Bone marrow (tissue), 2 donors: ENCODE measurements at regions not wholly inside any gene's neighbourhood (a gene's known extent, or its start where the extent isn't known, plus 50 kb on each side); places are given as distances from the start of the nearest gene placed in this dataset.
"Not testable (repeated sequence)": the region's sequence is repeated elsewhere in the genome, so short reads cannot be mapped to it uniquely, and the experiment has no call there.

Experiments
- DNase-seq, 2 donors: peaks; one replicate each; lab custom pipeline; 2025; lab: John Stamatoyannopoulos, UW

DNA sequence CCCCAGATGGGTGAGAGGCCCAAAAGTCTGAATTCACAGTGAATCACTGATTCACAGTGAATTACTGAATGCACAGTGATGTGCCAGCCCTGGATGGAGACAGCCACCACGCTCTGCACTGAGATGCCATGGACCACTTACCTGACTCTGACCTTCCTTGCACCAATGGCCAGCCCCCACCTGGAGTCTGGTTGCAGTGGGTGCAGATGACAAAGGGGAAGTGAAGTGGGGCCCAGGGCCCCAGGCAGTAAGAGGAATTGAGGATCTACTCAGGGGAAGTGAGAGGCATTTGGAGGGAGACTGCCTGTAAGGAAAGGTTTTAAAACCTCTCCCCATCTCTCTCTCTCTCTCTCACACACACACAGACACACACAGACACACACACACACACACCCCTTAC lies 412.1 kb downstream of the CYLC2 start:
- no peak for DNase-seq

DNA sequence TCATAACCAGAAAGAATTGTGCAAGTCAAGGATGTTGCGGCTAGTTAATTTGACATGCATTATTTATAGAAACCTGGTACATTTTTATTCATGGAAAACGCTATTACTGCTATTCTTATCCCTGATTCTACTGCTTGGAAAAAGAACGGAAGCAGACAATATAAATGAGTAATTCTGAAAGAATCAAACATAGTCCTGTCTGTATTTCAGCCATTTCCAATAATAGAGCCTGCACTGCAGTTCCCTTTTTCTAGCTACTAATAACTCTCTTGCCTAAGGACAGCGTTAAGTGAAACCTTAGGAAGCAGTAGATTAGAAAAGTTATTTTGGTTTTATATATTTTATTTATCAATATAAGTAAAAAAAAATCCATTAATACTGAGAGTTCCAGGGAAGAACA lies 414.9 kb downstream of the CYLC2 start:
- DNase-seq: no peak

DNA sequence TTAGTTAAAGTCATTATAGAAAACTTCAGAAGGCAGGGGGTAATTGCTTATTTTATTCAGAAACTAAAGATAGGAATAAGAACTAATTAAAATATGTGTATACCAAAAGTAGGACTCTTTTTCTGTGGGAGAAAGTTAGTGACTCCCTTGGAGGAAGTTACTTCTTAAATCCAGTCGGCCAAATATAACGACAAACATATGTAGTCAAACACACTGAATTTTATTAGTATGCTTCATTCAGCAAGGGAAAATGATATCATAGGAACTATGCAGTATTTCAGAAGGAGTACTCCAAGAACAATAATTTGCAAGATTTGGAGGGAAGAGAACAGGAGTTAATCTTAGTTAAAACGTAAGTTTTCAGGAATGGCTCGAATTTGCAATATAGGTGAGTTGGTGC lies 432.6 kb downstream of the CYLC2 start:
- DNase-seq: no peak

DNA sequence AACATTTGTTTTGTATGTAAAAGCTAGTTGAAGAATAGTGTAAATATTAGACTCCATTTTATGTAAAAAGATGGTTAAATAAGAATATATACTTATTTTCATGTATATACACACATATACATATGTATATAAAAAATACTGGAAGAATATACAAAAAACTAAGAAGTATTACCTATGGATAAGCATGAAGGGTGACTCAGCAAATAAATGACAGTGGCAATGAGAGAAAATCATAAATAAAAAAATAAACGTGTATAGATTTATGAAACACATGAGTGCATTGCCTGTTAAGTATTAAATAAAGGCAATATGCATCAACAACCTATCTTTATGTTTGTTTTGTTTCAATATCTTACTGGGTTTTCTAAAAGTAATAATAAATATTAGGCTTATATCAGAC lies 435.3 kb downstream of the CYLC2 start:
- no peak for DNase-seq

DNA sequence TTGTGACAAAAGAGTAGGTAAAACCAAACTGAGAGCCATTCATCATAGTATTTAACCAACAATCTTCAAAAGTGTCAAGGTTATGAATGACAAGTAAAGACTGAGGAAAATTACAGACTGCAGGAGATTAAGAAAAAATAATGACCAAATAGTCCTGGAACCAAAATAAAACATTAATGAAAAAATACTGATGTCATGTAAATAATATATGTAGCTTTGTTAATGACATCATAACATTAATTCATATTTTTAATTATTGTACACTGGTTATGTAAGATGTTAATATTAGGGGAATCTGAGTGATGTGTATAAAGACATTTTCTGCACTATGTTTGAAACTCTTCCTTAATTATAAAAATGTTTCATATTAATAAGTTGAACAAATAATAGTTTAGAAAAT lies 436.7 kb downstream of the CYLC2 start:
- no peak for DNase-seq

DNA sequence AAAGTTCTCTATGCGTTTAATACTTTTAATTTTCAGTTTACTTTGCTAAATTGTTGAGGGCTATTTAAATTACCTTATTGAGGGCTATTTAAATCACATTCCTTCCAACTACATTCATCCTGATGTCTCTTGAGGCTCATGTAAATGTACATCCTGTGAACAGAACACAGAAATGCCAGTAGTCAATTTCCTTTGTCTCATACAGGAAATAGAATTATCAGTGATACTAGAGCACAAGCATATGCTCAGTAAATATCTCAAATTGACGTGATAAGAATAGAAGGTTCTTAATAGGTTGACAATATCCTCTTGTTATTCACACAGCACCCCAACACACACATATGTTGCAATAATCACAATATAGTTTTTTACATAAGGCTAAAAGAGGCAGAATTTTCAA lies 449.0 kb downstream of the CYLC2 start:
- no peak for DNase-seq

DNA sequence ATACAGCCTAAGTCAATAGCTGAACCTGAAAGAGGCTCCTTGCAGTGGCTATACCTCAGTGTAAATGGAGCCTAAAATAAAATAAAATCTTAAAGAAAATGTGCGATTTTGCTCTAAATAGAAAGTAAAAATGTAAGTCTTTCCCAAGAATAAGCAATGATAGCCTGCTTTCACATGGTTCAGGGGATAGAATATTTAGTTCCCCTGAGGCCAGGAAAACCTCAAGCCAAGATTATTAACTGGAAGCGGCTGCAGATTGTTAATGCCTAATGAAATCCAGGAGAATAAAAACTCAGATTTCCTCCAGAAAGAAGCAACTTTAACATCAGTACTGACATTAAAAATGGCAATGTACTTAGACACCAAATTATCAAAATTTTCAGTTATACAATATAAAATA lies 463.7 kb downstream of the CYLC2 start:
- no peak for DNase-seq

DNA sequence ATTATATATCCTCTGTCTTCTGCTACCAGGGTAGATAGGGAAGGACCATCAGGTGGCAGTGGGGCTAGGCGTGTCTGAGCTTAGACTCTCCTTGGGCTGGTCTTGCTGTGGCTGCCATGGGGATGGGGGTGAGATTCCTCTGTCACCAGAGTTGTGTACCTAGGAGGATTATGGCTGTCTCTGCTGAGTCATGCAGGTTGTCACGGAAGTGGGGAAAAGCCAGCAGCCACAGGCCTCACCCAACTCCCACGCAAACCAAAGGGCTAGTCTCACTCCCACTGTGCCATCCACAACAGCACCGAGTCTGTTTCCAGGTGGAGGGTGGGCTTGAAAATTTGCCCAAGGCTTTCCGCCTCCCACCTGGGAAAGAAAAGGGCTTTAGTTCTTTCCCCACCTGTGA lies 476.1 kb downstream of the CYLC2 start:
- no peak for DNase-seq

DNA sequence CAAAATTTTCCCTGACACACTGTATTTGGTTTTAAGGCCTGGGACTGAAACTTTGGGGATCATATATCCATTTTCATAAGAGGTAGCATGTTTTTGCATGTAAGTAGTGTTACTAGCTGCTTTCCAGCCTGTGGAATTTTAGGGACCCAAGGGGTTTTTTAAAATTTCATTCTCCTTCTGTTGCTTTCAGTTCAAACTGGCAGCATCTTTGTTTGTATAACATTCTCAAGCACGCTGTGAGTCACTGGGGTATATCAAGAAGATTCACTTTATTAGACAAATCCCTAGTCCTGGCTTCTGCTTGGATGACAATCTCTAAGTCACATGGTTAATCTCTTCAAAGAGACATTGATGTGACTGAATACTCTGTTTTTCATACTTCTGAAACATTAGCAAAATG lies 479.0 kb downstream of the CYLC2 start:
- DNase-seq: no peak

DNA sequence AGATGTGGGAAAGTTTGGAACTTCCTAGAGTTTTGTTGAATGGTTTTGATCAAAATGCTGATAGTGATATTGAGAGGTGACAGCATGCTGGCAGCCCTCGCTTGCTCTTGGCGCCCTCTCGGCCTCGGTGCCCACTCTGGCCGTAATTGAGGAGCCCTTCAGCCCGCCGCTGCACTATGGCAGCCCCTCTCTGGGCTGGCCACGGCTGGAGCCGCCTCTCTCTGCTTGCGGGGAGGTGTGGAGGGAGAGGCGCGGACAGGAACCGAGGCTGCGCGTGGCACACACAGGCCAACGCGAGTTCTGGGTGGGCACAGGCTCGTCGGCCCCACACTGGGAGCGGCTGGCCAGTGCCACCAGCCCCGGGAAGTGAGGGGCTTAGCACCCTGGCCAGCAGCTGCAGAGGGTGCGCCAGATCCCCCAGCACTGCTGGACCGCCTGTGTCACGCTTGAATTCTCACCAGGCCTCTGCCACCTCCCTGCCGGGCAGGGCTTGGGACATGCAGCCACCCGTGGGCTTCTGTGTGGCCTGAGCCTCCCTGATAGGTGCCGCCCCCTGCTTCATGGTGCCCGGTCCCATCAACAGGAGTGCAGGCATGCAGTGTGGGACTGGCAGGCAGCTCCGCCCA lies 488.5 kb downstream of the CYLC2 start:
- DNase-seq: no peak

DNA sequence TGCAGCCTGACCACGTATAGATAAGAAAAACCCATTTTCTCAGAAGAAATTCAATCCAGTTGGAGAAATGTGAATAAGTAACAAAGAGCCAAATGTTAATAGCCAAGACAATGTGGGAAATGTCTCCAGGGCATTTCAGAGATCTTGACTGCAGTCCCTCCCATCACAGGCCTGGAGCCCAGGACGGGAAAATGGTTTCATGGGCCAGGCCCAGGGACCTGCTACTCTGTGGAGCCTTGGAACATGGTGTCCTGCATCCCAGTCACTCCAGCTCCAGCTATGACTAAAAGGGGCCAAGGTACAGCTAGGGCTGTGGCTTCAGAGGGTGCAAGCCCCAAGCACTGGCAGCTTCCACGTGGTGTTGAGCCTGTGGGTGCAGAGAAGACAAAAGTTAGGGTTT lies 490.0 kb downstream of the CYLC2 start:
- no peak for DNase-seq

DNA sequence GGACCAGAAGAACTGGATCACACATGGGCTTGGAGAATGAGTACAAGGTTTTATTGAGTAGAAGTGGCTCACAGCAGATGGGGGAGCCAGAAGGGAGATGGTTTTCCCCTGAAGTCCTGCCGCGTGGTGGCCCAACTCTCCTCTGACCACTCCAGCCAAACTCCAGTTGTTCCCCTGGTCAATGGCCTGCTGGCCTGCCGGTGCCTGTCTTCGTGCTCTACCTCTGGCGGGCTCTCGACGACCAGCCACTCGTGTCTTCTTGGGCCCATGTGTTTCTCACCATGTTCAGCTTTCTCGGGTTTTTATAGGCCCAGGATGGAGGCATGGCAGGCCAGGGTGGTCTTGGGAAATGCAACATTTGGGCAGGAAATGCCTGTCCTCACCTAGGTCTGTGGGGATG lies 519.6 kb downstream of the CYLC2 start:
- DNase-seq: no peak

DNA sequence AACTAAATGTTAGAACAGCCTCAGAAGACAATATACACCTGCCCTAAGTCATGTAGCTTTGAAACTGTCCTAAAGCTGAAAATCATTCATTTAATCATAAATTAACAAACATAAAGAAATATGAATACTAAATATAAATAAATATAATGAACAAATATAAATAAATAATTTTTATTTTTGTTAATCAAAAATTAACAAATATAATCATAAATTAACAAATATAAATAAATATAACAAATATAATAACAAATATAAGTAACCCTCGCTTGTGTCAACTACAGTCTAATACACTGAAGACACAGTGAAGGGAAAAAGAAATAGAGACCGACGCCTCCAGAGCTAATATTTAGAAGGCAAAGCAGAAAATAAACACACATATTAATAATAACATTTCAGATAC lies 527.3 kb downstream of the CYLC2 start:
- no peak for DNase-seq

DNA sequence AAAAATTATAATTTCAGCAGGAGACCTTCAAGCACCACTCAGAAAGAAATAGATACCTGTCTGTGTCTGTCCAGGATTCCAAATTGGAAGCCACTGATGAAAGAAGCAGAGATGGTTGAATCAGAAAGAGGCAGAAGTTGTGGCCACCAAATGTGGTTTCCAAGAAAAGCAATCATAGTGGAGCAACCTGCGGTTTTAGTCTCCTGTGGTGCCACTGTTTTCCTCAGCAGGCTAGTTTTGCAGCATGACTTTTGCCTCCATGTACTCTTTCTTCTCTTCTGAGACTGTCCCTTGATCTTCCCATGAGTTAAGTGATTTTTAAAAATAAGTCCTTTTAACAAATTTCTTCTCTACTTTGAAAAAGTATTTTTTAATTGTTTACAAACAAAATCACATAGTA lies 535.8 kb downstream of the CYLC2 start:
- no peak for DNase-seq

DNA sequence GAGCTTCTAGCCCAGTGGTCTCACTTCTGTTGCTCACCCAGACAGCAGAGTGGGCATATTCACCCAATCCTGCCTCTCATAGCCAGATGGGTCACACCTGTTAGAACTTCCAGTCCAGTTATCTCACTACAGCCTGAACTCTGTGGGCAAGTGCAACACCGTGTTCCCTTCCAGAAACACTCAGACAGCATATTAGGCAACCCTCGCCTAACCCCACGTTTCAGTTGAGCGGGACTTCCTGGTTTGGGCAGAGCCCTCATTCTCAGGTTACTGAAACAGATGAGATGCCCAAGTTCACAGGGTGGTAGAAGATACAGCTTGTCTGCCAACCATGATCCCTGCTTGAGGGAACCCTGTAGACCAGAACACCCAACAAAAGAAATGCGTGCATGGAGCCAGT lies 538.2 kb downstream of the CYLC2 start:
- no peak for DNase-seq

DNA sequence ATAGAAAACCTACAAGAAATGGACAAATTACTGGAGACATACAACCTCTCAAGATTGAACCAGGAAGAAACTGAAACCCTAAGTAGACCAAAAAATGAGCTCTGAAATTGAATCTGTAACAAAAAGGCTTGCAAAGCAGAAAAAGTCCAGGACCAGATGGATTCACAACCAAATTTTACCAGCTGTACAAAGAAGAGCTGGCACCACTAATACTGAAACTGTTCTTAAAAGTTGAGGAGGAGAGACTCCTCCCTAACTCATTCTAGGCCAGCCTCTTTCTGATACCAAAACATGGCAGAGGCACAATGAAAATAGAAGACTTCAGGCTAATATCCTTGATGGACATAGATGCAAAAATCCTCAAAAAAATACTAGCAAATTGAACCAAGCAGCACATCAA lies 542.3 kb downstream of the CYLC2 start:
- no peak for DNase-seq

DNA sequence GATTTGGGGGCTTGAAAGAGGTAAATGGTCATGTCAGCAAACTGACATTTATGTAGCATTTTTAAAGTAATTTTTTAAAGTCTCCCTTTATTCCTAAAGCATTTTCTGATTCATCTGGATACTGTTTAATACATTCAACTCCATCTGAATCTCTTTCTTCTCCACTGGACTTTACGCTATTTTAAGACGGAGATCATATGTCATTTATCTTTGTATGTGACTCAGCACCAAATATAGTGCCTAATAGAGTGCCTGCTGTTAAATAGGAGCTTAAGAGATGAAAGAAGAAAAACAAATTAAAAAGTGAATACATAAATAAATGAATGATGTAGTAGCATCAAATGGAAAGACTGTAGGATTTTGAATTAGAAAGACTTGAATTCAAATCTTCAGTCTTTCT lies 548.8 kb upstream of the SMC2 start:
- DNase-seq: no peak

DNA sequence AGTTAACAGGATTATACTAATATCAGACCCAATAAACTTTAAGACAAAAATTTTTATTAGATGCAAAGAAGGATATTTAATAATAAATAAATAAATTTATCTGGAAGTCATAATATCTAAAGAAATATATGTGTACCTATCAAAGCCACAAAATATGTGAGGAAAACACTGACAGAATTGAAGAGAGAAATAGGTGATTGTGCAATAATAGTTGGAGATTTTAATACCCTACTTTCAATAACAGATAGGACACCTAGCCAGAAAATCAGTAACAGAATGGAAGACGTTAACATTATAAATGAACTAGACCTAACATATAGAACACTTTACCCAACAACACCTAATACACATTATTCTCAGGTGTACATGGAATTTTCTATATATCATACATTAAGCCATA lies 541.4 kb upstream of the SMC2 start:
- DNase-seq: no peak

DNA sequence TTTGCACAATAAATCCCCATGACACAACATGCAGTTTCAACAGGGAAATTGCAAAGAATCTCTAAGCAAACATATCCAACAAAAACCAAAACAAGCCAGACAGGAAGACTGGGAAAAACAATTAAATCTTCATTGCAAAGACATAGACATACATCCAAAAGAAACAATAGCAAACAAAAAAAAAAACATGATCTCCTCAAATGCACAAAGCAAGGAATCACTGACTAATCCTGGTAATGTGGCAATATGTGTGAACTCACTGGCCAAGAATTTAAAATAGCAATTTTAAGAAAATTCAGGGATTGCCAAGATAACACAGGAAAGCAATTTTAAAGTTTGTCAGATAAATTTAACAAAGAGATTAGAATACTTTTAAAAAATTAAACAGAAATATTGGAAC lies 520.1 kb upstream of the SMC2 start:
- no peak for DNase-seq

DNA sequence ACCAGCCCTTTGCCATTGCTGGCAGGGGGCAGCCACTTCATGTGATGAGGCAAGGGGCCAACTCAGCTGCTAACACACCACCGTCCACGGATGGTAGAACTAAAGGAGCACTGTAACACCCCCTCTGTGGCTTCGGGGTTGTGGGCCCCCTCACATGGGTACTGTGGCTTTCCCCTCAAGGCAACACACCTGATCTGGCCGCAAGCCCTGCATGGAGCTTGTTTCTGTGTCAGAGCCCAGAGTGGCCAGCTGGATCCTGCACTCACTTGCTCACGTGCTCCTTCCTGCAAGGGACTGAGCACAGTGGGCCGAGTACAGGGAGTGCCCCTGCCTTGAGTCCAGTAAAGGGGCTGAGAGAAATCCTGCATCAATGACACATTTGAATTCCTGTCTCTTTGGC lies 507.4 kb upstream of the SMC2 start:
- no peak for DNase-seq

DNA sequence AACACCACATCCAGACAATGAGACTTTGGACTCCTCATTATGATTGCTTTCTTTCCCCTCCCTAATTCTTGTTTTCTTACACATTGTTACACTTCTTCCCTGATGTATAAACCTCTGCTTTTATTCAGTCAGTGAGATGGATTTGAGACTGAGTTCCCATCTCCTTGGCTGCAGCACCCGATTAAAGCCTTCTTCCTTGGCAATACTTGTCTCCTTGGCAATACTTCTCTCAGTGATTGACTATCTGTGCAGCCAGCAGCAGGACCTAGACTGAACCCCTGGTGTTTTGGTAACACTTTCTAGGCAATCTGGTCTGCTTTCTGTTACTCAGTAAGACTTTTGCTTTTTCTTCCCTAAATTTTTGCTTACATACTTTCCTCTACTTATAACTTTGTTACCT lies 492.8 kb upstream of the SMC2 start:
- no peak for DNase-seq

DNA sequence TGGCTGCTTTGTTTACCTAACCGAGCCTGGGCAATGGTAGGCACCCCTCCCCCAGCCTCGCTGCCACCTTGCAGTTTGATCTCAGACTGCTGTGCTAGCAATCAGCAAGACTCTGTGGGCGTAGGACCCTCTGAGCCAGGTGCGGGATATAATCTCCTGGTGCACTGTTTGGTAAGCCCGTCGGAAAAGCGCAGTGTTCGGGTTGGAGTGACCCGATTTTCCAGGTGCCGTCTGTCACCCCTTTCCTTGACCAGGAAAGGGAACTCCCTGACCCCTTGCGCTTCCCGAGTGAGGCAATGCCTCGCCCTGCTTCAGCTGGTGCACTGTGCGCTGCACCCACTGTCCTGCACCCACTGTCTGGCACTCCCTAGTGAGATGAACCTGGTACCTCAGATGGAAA lies 482.2 kb upstream of the SMC2 start:
- not testable (repeated sequence) for DNase-seq

DNA sequence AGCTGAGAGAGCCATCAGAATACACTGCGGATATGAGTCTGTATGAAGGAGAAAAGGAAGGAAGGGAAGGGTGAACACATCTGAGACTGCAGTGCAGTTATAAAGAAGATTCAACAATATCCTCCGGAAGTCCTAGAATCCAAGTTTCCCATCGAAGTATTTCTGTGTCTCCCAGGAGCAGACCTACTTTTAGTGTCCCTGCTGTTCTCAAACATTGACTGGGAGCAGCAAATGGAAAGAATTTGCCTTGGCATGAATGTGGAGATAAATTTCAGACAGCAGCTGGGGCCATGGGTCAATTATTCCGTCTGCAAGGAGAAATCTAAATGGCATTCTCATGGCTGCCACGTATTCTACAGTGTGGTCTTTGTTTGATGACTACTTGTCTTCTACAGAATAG lies 478.1 kb upstream of the SMC2 start:
- DNase-seq: no peak

DNA sequence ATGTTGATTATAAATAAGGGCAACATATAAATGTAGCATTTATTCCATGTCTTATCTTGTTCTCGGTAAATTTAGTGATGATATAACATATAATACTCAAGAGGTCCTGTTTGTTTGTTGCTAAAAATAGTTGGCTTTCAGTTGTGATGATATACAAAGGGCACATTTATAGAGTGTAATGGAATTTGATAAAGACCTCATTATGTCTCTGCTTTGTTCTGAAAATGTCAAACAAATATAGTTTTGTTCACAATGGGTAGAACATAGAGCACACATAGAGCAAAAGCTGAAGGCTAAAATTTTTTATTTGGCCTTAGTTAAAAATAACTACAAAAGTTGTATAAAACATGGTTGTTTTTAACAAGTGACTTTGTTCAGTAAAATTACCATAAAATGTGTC lies 477.1 kb upstream of the SMC2 start:
- no peak for DNase-seq
